K562 (cell line): ENCODE measurements at regions not wholly inside any gene's neighbourhood (a gene's known extent, or its start where the extent isn't known, plus 50 kb on each side); places are given as distances from the start of the nearest gene placed in this dataset.
A peak's percentile ranks its signal among the peaks of the same experiment; 100 is the strongest.

Source experiments
- ATAC-seq: fragments of 200-7000 bp; cut with Tn5 transposase; 3 replicates; pipeline ENCODE4 v1.9.1; 2020; ENCODE audit warnings: moderate library complexity
- BruUV-seq: library from RNA; stranded (reverse); fragments of 400-500 nt; replicated peaks from 2 replicates; lab custom pipeline; 2021; lab: Mats Ljungman, UMichigan
- CTCF ChIA-PET: fragments of 300-600 bp; formaldehyde crosslinking; extraction: SDS; loops from one replicate; lab custom pipeline; 2021; ENCODE audit warnings: low intra/inter-chr PET ratio; lab: Yijun Ruan, JAX
- POLR2A ChIA-PET: fragments of 300-600, 350-650 bp; sonication (Branson Sonifier 250); formaldehyde crosslinking; extraction: SDS; loops from one replicate; lab custom pipeline; 2021; ENCODE audit warnings: antibody characterized with exemption, inconsistent platforms; lab: Yijun Ruan, JAX
- DNase-seq, 4 experiments: peaks; one replicate each; pipeline versions ENCODE4 v3.0.0 to v3.0.0-alpha.2; 2011 to 2018; ENCODE audit warnings: low spot score in 3 of 4, mixed read lengths in 3 of 4; ENCODE audit errors: extremely low read depth in 1 of 4
- FAIRE-seq: peaks from 2 replicates; lab custom pipeline; 2011; peaks lifted over from hg19 to GRCh38; lab: Jason Lieb, UNC
- H2AFZ ChIP-seq: 2 replicates; pipeline ENCODE4 v1.6.0; 2011; ENCODE audit warnings: low read depth, low read length, control low read depth, inconsistent platforms
- H3K27ac ChIP-seq: fragments of 200-600 bp; 3 replicates; pipeline ENCODE4 v1.8.0; 2011; ENCODE audit warnings: low read depth, mild to moderate bottlenecking, control low read depth, inconsistent platforms, low read length, moderate library complexity, mixed read lengths; ENCODE audit errors: extremely low read depth
- H3K27me3 ChIP-seq, 2 experiments: fragments of 300-600 bp in 1 of 2; 2 replicates in 1 of 2; 3 replicates in 1 of 2; pipeline versions ENCODE4 v1.6.0 to v1.8.0; 2011; ENCODE audit warnings: inconsistent platforms in 2 of 2, low read length in 2 of 2, mild to moderate bottlenecking in 1 of 2, mixed read lengths in 1 of 2, moderate library complexity in 1 of 2; ENCODE audit not compliant: control insufficient read depth in 2 of 2, insufficient read depth in 2 of 2
- H3K36me3 ChIP-seq: fragments of 300-600 bp; 3 replicates; pipeline ENCODE4 v1.8.0; 2011; ENCODE audit warnings: mild to moderate bottlenecking, low read length, inconsistent platforms; ENCODE audit not compliant: control insufficient read depth, insufficient read depth
- H3K4me1 ChIP-seq, 2 experiments: fragments of 200-600 bp in 1 of 2; replicated peaks in 1 of 2; 2 replicates in 1 of 2; 3 replicates in 1 of 2; pipeline versions ENCODE4 v1.5.1 to v1.8.0; 2011; ENCODE audit warnings: inconsistent platforms in 2 of 2, low read length in 2 of 2, mild to moderate bottlenecking in 1 of 2, mixed read lengths in 1 of 2, moderate library complexity in 1 of 2; ENCODE audit not compliant: control insufficient read depth in 2 of 2, insufficient read depth in 2 of 2
- H3K4me2 ChIP-seq: 2 replicates; pipeline ENCODE4 v1.6.1; 2011; ENCODE audit warnings: low read length, control low read depth, inconsistent platforms, mixed read lengths; ENCODE audit not compliant: insufficient read depth
- H3K4me3 ChIP-seq: fragments of 200-600 bp; sonication (generic), shearing (Covaris generic); 2 replicates; pipeline ENCODE4 v1.5.1; 2016; ENCODE audit warnings: control low read depth, inconsistent platforms
- H3K79me2 ChIP-seq: fragments of 200-600 bp; 3 replicates; pipeline ENCODE4 v1.8.0; 2011; ENCODE audit warnings: low read length, inconsistent platforms; ENCODE audit not compliant: control insufficient read depth, insufficient read depth
- H3K9ac ChIP-seq, 2 experiments: 2 replicates each; pipeline versions ENCODE4 v1.6.0 to v1.6.1; 2011; ENCODE audit warnings: low read depth in 2 of 2, low read length in 2 of 2, control low read depth in 1 of 2, inconsistent platforms in 1 of 2, mild to moderate bottlenecking in 1 of 2, mixed read lengths in 1 of 2; ENCODE audit not compliant: insufficient read depth in 1 of 2
- H3K9me1 ChIP-seq: one replicate; pipeline ENCODE4 v1.6.0; 2011; ENCODE audit warnings: inconsistent platforms, mild to moderate bottlenecking, low read length, moderate library complexity; ENCODE audit not compliant: control insufficient read depth, insufficient read depth
- H3K9me3 ChIP-seq: replicated peaks from 2 replicates; pipeline ENCODE4 v1.5.1; 2011; ENCODE audit warnings: low read depth, low read length, inconsistent platforms; ENCODE audit not compliant: control insufficient read depth, insufficient read depth
- H4K20me1 ChIP-seq: replicated peaks from 2 replicates; pipeline ENCODE4 v1.6.1; 2011; ENCODE audit warnings: low read length, inconsistent platforms, mixed read lengths; ENCODE audit not compliant: control insufficient read depth, insufficient read depth
- CAMTA2 ChIP-seq: fragments of 250-450 bp; sonication (Bioruptor Pico); conservative IDR thresholded peaks from 2 replicates; pipeline ENCODE4 v1.5.1; 2022
- CBX3 ChIP-seq, 2 experiments: IDR thresholded peaks; 1 replicate in 1 of 2; 2 replicates in 1 of 2; pipeline ENCODE4 v1.6.1; 2012; ENCODE audit warnings: inconsistent platforms in 2 of 2, low read length in 2 of 2, borderline replicate concordance in 1 of 2, control low read depth in 1 of 2
- CREM ChIP-seq: IDR thresholded peaks from 2 replicates; pipeline ENCODE4 v1.6.1; 2014; ENCODE audit warnings: antibody characterized with exemption, low read depth
- EHMT2 ChIP-seq: fragments of 450-650 bp; IDR thresholded peaks from 2 replicates; pipeline ENCODE4 v1.6.1; 2018; ENCODE audit warnings: antibody characterized with exemption
- KLF16 ChIP-seq: IDR thresholded peaks from 2 replicates; pipeline ENCODE4 v1.6.1; 2016; ENCODE audit warnings: antibody characterized with exemption
- MTA3 ChIP-seq: fragments of 450-650 bp; formaldehyde crosslinking; IDR thresholded peaks from 2 replicates; pipeline ENCODE4 v1.6.1; 2017; ENCODE audit warnings: mild to moderate bottlenecking, borderline replicate concordance
- NFE2L1 ChIP-seq: fragments of 450-650 bp; IDR thresholded peaks from 2 replicates; pipeline ENCODE4 v1.6.1; 2016; ENCODE audit warnings: missing genetic modification characterization, low read depth, mild to moderate bottlenecking, missing compliant biosample characterization, moderate library complexity, borderline replicate concordance
- POLR2A ChIP-seq: fragments of 450-650 bp; conservative IDR thresholded peaks from 2 replicates; pipeline ENCODE4 v1.6.1; 2016
- RB1 ChIP-seq: fragments of 450-650 bp; IDR thresholded peaks from 2 replicates; pipeline ENCODE4 v1.6.1; 2017; ENCODE audit warnings: low read depth, mild to moderate bottlenecking
- SMARCA5 ChIP-seq: fragments of 450-650 bp; IDR thresholded peaks from 2 replicates; pipeline ENCODE4 v1.6.1; 2016
- SRSF1 ChIP-seq: fragments of 200-400 bp; formaldehyde crosslinking; IDR thresholded peaks from 2 replicates; pipeline ENCODE4 v1.6.1; 2017; ENCODE audit warnings: mild to moderate bottlenecking, low read depth, low read length, moderate library complexity
- SRSF7 ChIP-seq: fragments of 200-400 bp; formaldehyde crosslinking; optimal IDR thresholded peaks from 2 replicates; pipeline ENCODE3; 2017; ENCODE audit warnings: mild to moderate bottlenecking, low read depth, low read length
- ZNF282 ChIP-seq: sonication (generic); formaldehyde crosslinking; IDR thresholded peaks from 2 replicates; pipeline ENCODE4 v1.8.1; 2023; ENCODE audit warnings: missing genetic modification reagents
- WGBS: fragments of 100-300 bp; shearing (Covaris generic); methylation state at CpG from one replicate; pipeline ENCODE4 v1.1.6; 2016; ENCODE audit warnings: low coverage, mixed read lengths; ENCODE audit not compliant: insufficient coverage; ENCODE audit errors: missing lambda C conversion rate; 5-methylcytosine and 5-hydroxymethylcytosine counted together
- in situ Hi-C: fragments of 300-500 bp; cut with MboI; formaldehyde crosslinking; loops from 4 replicates; pipeline ENCODE4 v1.15.0; 2018; ENCODE audit warnings: inconsistent platforms, mixed read lengths
- intact Hi-C: fragments of 100-400 bp; cut with micrococcal nuclease; formaldehyde crosslinking; loops from 2 replicates; pipeline ENCODE4 v1.14.2; 2022
- TF ChIP-seq, protein P1 (sequence below): fragments of 450-650 bp; formaldehyde crosslinking; IDR thresholded peaks from 2 replicates; pipeline ENCODE4 v1.4.0; 2020; ENCODE audit warnings: mild to moderate bottlenecking, mixed read lengths

DNA sequence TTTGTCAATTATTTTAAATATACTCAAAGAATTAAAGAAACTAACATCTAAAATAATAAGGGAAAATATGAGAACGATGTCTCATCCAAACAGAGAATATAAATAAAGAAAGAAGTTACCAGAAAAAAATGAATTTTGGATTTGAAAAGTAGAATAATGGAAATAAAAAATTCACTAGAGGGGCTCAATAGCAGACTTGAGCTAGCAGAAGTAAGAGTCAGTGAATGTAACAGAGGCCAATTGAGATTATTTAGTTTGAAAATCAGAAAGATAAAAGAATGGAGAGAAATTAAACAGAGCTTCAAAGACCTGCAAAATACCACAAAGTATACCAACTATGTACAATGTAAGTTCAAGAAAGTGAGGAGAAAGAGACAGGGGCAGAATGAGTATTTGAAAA, 333.6 kb downstream of the GPD2 start:
- Histone ChIP-seq H3K9me1 (no peaks in the 10 kb centered on the region), H3K4me2 (no peak overlapping the region), H3K27ac (no peak overlapping the region), H4K20me1 (no peaks in the 10 kb centered on the region), H2AFZ (no peak overlapping the region), H3K36me3 (no peaks in the 10 kb centered on the region), H3K4me1 (no peaks in the 10 kb centered on the region), H3K27me3 (no peaks in the 10 kb centered on the region), H3K79me2 (no peaks in the 10 kb centered on the region), H3K9ac (no peak overlapping the region), H3K9me3 (no peaks in the 10 kb centered on the region), H3K4me3 (no peak overlapping the region)
- TF ChIP-seq MTA3 (no peak), CBX3 (IDR thresholded peaks at IDR 0.05; ENCODE audit: borderline replicate concordance in 1 of 2, low read length in 2 of 2) (peak in 1 of 2 experiments; percentile 54; a peak in 1 of 3 replicates)
- POLR2A ChIA-PET: no interaction called here
- DNase-seq (no peak), ATAC-seq (no peak), FAIRE-seq (no peak)
- intact Hi-C loops: no loop called here
- in situ Hi-C loops: no loop called here
- 0% methylated on average over 1 of the region's 1 CpG for WGBS
- CTCF ChIA-PET: no interaction called here
- no TSS peak for BruUV-seq

DNA sequence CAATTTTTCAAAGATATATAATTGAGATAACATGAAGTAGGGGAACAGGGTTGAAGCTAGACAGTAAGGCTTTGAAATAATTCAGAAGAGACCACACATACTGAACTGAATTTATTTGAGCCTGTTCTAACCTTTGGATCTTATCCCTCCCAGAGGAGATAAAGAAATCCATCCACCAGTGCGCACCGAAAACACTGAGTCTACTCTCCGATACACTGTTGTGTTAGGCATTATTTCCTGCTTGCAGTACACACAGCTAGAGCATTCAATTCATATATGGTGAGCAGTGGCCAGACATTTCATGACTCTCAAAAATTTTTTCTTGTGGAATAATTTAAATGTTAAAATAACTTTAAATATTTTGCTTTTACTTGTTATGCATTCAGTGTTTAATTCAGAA, 342.7 kb downstream of the GPD2 start:
- H2AFZ ChIP-seq: no peak overlapping the region
- 44% methylated on average over 3 of the region's 3 CpGs for WGBS
- no peak for DNase-seq

More for the DNA sequence above, 342.7 kb downstream of the GPD2 start:
- H3K4me2 ChIP-seq: no peak overlapping the region
- ATAC-seq (no peak), FAIRE-seq (no peak)
- H3K27ac ChIP-seq: no peak overlapping the region
- no peaks in the 10 kb centered on the region for H3K4me1 ChIP-seq
- CTCF ChIA-PET: no interaction called here
- no peaks in the 10 kb centered on the region for H3K79me2 ChIP-seq
- in situ Hi-C loops: no loop called here
- intact Hi-C loops: no loop called here
- POLR2A ChIA-PET: no interaction called here
- H4K20me1 ChIP-seq: no peaks in the 10 kb centered on the region
- BruUV-seq: no TSS peak
- no peaks in the 10 kb centered on the region for H3K36me3 ChIP-seq
- H3K9me1 ChIP-seq: no peaks in the 10 kb centered on the region
- H3K27me3 ChIP-seq: no peaks in the 10 kb centered on the region
- H3K9ac ChIP-seq: no peak overlapping the region
- TF ChIP-seq KLF16: no peak
- no peak for TF ChIP-seq EHMT2
- no peak for TF ChIP-seq RB1
- no peak for TF ChIP-seq CREM
- TF ChIP-seq SRSF1: no peak
- TF ChIP-seq POLR2A: no peak
- no peak for TF ChIP-seq CAMTA2 (CRISPR knock-in tag)
- no peak for TF ChIP-seq NFE2L1 (tag)
- no peak for TF ChIP-seq ZNF282
- TF ChIP-seq, protein P1, sequence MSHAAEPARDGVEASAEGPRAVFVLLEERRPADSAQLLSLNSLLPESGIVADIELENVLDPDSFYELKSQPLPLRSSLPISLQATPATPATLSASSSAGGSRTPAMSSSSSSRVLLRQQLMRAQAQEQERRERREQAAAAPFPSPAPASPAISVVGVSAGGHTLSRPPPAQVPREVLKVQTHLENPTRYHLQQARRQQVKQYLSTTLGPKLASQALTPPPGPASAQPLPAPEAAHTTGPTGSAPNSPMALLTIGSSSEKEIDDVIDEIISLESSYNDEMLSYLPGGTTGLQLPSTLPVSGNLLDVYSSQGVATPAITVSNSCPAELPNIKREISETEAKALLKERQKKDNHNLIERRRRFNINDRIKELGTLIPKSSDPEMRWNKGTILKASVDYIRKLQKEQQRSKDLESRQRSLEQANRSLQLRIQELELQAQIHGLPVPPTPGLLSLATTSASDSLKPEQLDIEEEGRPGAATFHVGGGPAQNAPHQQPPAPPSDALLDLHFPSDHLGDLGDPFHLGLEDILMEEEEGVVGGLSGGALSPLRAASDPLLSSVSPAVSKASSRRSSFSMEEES: no peak
- no peak for TF ChIP-seq SRSF7
- TF ChIP-seq SMARCA5: no peak
- no peaks in the 10 kb centered on the region for H3K9me3 ChIP-seq
- no peak overlapping the region for H3K4me3 ChIP-seq
